Activated naive CD8-positive, alpha-beta T cell treated with anti-CD3 and anti-CD28 coated beads, Interleukin-2, amount 10 ng/mL, durations not matched to agents 7 days and 5 days (primary cell): ENCODE measurements at regions not wholly inside any gene's neighbourhood (a gene's known extent, or its start where the extent isn't known, plus 50 kb on each side); places are given as distances from the start of the nearest gene placed in this dataset.

Experiments
- ATAC-seq: fragments of 150-1000 bp; cut with Tn5 transposase; one replicate; pipeline ENCODE4 v1.10.0; 2021; ENCODE audit warnings: low read depth, moderate library complexity
- POLR2A ChIA-PET: fragments of 350-600 bp; sonication (Branson Sonifier 250); formaldehyde crosslinking; loops from one replicate; lab custom pipeline; 2021; ENCODE audit warnings: antibody characterized with exemption; lab: Charles Lee
- DNase-seq: peaks from one replicate; pipeline ENCODE4 v3.0.0; 2021
- H3K27ac Mint-ChIP-seq: one replicate; pipeline ENCODE4 v1.8.0; 2022; ENCODE audit warnings: mild to moderate bottlenecking, mixed read lengths
- H3K27me3 Mint-ChIP-seq: one replicate; pipeline ENCODE4 v1.8.0; 2022; ENCODE audit warnings: mild to moderate bottlenecking, moderate library complexity, mixed read lengths
- H3K36me3 Mint-ChIP-seq: one replicate; pipeline ENCODE4 v1.8.0; 2021; ENCODE audit warnings: mild to moderate bottlenecking, mixed read lengths
- H3K4me1 Mint-ChIP-seq: one replicate; pipeline ENCODE4 v1.8.0; 2021; ENCODE audit warnings: mixed read lengths
- H3K4me3 Mint-ChIP-seq: one replicate; pipeline ENCODE4 v1.8.0; 2022; ENCODE audit warnings: mild to moderate bottlenecking, moderate library complexity, mixed read lengths
- H3K9me3 Mint-ChIP-seq: one replicate; pipeline ENCODE4 v1.8.0; 2021; ENCODE audit warnings: mixed read lengths

GRCh38 chr7:69019437-69019836 lies 578.8 kb upstream of the AUTS2 start:
- Mint-ChIP-seq H3K27ac (no peak overlapping the region), H3K36me3 (no peaks in the 10 kb centered on the region), H3K4me1 (no peaks in the 10 kb centered on the region), H3K4me3 (no peak overlapping the region), H3K27me3 (no peaks in the 10 kb centered on the region), H3K9me3 (peaks cover 16% of the 10 kb centered on the region)
- no peak for ATAC-seq
- DNase-seq = no peak
- POLR2A ChIA-PET = no interaction called here

DNA sequence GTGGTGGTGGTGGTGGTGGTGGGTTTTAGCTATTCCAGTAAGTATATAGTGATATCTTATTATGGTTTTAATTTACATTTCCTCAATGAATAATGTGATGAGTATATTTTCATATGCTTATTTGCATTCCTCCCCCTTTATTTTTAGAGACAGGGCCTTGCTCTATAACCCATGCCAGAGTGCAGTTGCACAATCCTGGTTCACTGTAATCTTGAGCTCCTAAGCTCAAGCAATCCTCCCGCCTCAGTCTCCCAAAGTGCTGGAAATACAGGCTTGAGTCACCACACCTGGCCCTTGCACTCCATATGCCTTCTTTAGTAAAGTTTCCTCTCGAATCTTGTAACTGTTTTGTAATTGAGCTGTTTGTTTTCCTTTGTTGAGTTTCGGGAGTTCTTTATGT lies 577.7 kb upstream of the AUTS2 start:
- POLR2A ChIA-PET = no interaction called here
- DNase-seq (no peak), ATAC-seq (no peak)
- H3K27ac Mint-ChIP-seq = no peak overlapping the region
- H3K27me3 Mint-ChIP-seq = no peaks in the 10 kb centered on the region
- no peaks in the 10 kb centered on the region for H3K36me3 Mint-ChIP-seq
- H3K4me3 Mint-ChIP-seq = no peak overlapping the region
- peaks cover 16% of the 10 kb centered on the region for H3K9me3 Mint-ChIP-seq
- H3K4me1 Mint-ChIP-seq = no peaks in the 10 kb centered on the region

GRCh38 chr7:69025249-69025648 lies 573.0 kb upstream of the AUTS2 start:
- Mint-ChIP-seq H3K27ac (no peak overlapping the region), H3K36me3 (no peaks in the 10 kb centered on the region), H3K27me3 (no peaks in the 10 kb centered on the region), H3K4me3 (no peak overlapping the region), H3K9me3 (peaks cover 8% of the 10 kb centered on the region), H3K4me1 (no peaks in the 10 kb centered on the region)
- POLR2A ChIA-PET = no interaction called here
- DNase-seq = no peak
- ATAC-seq = no peak

- peaks cover 6% of the 10 kb centered on the region for H3K9me3 Mint-ChIP-seq
Measured at GRCh38 chr7:69032848-69033247, 565.4 kb upstream of the AUTS2 start.

DNA sequence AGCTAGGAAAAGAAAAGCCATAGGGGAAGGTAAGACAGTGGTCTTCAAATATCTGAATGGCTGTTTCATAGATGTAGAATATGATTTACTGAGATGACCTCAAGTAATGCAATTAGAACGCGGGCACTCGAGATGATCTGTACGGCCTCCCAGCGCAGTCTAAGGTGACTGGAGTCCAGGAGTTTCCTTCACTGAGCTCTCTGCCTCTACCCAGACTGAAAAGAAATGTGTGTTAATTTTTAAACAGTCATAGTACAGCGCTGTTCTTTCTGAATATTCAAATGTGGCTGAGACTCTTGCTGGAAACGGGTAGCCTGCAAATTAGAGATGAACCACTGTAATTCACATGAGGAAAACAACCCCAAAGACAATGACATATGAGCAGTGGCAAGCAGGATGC lies 562.4 kb upstream of the AUTS2 start:
- Mint-ChIP-seq H3K36me3 (no peaks in the 10 kb centered on the region), H3K9me3 (peaks cover 3% of the 10 kb centered on the region), H3K27ac (no peak overlapping the region), H3K4me1 (no peaks in the 10 kb centered on the region), H3K27me3 (no peaks in the 10 kb centered on the region), H3K4me3 (no peak overlapping the region)
- DNase-seq (no peak), ATAC-seq (no peak)
- POLR2A ChIA-PET = no interaction called here

More at GRCh38 chr7:69032848-69033247, 565.4 kb upstream of the AUTS2 start:
- ATAC-seq (no peak), DNase-seq (no peak)
- POLR2A ChIA-PET = no interaction called here
- Mint-ChIP-seq H3K27ac (no peak overlapping the region), H3K36me3 (no peaks in the 10 kb centered on the region), H3K4me3 (no peak overlapping the region), H3K27me3 (no peaks in the 10 kb centered on the region), H3K4me1 (no peaks in the 10 kb centered on the region)

GRCh38 chr7:69036301-69036700 lies 562.0 kb upstream of the AUTS2 start:
- DNase-seq (no peak), ATAC-seq (no peak)
- Mint-ChIP-seq H3K27me3 (no peaks in the 10 kb centered on the region), H3K4me3 (no peak overlapping the region), H3K27ac (no peak overlapping the region), H3K4me1 (no peaks in the 10 kb centered on the region), H3K9me3 (peaks cover 3% of the 10 kb centered on the region), H3K36me3 (no peaks in the 10 kb centered on the region)
- POLR2A ChIA-PET = no interaction called here

- DNase-seq (no peak), ATAC-seq (no peak)
- no peak overlapping the region for H3K4me3 Mint-ChIP-seq
- POLR2A ChIA-PET = no interaction called here
- no peaks in the 10 kb centered on the region for H3K4me1 Mint-ChIP-seq
- H3K9me3 Mint-ChIP-seq = peaks cover 12% of the 10 kb centered on the region
- H3K27ac Mint-ChIP-seq = no peak overlapping the region
- no peaks in the 10 kb centered on the region for H3K36me3 Mint-ChIP-seq
- H3K27me3 Mint-ChIP-seq = no peaks in the 10 kb centered on the region
Measured at GRCh38 chr7:69038915-69039314, 559.4 kb upstream of the AUTS2 start.

DNA sequence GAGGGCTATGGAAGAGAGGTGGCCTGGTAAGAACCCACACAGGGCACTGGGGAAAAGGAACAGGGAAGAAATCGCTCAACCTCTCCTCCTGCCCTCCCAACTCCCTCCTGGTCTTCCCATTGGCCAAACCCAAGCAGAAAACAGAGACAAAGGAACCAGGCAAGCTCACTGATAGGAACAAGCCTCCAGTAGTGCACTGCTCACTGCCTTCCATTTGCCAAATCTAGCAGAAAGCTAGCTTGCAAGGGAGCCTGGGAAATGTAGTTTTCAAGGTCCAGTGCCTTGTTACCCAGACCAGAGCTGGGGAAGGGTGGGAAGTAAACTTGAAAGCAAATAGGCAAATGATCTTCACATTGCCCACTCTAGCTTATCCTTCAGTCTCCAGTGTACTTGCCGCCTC lies 556.1 kb upstream of the AUTS2 start:
- POLR2A ChIA-PET = no interaction called here
- Mint-ChIP-seq H3K36me3 (no peaks in the 10 kb centered on the region), H3K4me1 (no peaks in the 10 kb centered on the region), H3K27me3 (no peaks in the 10 kb centered on the region), H3K27ac (no peak overlapping the region), H3K4me3 (no peak overlapping the region), H3K9me3 (peaks cover 12% of the 10 kb centered on the region)
- DNase-seq = no peak
- no peak for ATAC-seq

GRCh38 chr7:69047151-69047754 lies 551.0 kb upstream of the AUTS2 start:
- DNase-seq (no peak), ATAC-seq (no peak)
- H3K27ac Mint-ChIP-seq = no peak overlapping the region
- peaks cover 18% of the 10 kb centered on the region for H3K9me3 Mint-ChIP-seq
- POLR2A ChIA-PET = no interaction called here
- no peak overlapping the region for H3K4me3 Mint-ChIP-seq
- no peaks in the 10 kb centered on the region for H3K36me3 Mint-ChIP-seq
- H3K4me1 Mint-ChIP-seq = no peaks in the 10 kb centered on the region
- H3K27me3 Mint-ChIP-seq = no peaks in the 10 kb centered on the region

DNA sequence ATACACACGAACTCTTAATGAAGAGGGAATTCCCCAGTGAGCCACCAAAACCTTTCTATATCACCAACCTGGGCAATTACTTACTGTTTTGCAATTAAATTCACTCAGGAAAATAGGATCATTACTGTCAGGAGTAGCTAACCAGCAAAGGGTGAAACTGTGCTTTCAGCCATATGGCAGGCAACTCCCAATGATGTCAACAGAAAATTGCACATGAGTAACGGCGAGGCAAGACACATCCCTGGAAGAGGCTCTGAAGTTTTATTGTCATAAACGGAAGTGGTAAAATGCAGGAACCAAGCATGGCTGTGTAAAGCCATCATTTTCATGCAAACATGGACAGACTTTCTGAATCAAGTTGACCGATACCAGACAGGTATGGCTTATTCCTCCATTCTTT lies 548.9 kb upstream of the AUTS2 start:
- Mint-ChIP-seq H3K9me3 (peaks cover 14% of the 10 kb centered on the region), H3K4me1 (no peaks in the 10 kb centered on the region), H3K27me3 (no peaks in the 10 kb centered on the region), H3K27ac (no peak overlapping the region), H3K4me3 (no peak overlapping the region), H3K36me3 (no peaks in the 10 kb centered on the region)
- no peak for ATAC-seq
- POLR2A ChIA-PET = no interaction called here
- DNase-seq = no peak

GRCh38 chr7:69052447-69052846 lies 545.8 kb upstream of the AUTS2 start:
- no peak overlapping the region for H3K4me3 Mint-ChIP-seq
- no peaks in the 10 kb centered on the region for H3K4me1 Mint-ChIP-seq
- no peaks in the 10 kb centered on the region for H3K36me3 Mint-ChIP-seq
- H3K27me3 Mint-ChIP-seq = no peaks in the 10 kb centered on the region
- H3K27ac Mint-ChIP-seq = no peak overlapping the region
- no peak for ATAC-seq
- POLR2A ChIA-PET = no interaction called here
- H3K9me3 Mint-ChIP-seq = peaks cover 12% of the 10 kb centered on the region
- no peak for DNase-seq

DNA sequence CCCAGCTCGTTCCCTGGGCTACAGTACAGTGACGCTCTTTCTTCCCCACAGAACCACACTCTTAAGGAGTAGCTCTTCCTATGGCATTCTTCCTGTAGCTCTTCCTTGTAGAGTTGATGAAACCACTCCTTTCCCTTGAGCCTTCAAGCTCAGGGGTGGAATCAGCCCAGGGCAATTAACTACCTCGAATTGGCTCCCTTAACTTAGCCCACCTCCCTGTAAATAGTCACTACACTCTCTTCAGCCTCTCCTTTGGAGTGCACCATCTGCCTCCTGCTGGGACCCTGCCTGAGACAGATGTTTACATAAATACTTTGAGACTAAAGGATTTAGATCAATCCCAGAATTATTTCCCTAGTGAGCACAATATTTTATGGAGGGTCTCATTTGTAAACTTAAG lies 537.8 kb upstream of the AUTS2 start:
- POLR2A ChIA-PET = no interaction called here
- DNase-seq (no peak), ATAC-seq (no peak)
- no peaks in the 10 kb centered on the region for H3K27me3 Mint-ChIP-seq
- no peaks in the 10 kb centered on the region for H3K36me3 Mint-ChIP-seq
- no peaks in the 10 kb centered on the region for H3K4me1 Mint-ChIP-seq
- H3K9me3 Mint-ChIP-seq = peaks cover 10% of the 10 kb centered on the region
- H3K4me3 Mint-ChIP-seq = no peak overlapping the region
- H3K27ac Mint-ChIP-seq = no peak overlapping the region

DNA sequence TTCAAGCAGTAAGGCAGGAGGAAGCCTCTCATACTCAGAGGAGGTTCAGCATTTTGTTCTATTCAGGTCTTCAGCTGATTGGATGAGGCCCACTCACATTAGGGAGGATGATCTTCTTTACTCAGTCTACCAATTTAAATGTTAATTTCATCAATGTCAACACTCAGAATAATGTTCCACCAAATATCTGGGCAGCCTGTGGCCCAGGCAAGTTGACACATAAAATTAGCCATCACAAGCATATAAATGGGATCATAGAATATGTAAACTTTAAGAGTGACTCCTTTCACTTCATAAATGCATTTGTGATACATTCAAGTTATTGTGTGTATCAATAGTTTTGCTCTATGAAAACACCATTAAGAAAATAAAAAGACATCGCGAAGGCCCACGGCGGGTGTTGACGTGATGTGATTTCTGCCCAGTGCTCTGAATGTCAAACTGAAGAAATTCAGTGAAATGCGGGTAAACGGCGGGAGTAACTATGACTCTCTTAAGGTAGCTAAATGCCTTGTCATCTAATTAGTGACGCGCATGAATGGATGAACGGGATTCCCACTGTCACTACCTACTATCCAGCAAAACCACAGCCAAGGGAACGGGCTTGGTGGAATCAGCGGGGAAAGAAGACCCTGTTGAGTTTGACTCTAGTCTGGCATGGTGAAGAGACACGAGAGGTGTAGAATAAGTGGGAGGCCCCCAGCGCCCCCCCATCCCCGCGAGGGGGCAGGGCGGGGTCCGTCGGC lies 536.1 kb upstream of the AUTS2 start:
- Mint-ChIP-seq H3K4me3 (no peak overlapping the region), H3K36me3 (no peaks in the 10 kb centered on the region), H3K27me3 (no peaks in the 10 kb centered on the region), H3K4me1 (no peaks in the 10 kb centered on the region), H3K9me3 (peaks cover 13% of the 10 kb centered on the region), H3K27ac (no peak overlapping the region)
- POLR2A ChIA-PET = no interaction called here
- ATAC-seq = no peak
- DNase-seq = no peak

- DNase-seq (no peak), ATAC-seq (no peak)
- Mint-ChIP-seq H3K36me3 (no peaks in the 10 kb centered on the region), H3K9me3 (peaks cover 6% of the 10 kb centered on the region), H3K27me3 (no peaks in the 10 kb centered on the region), H3K27ac (no peak overlapping the region), H3K4me3 (no peak overlapping the region), H3K4me1 (no peaks in the 10 kb centered on the region)
- POLR2A ChIA-PET = no interaction called here
Measured at GRCh38 chr7:69067397-69067796, 530.9 kb upstream of the AUTS2 start.
